ENCODE measurements at regions not wholly inside any gene's neighbourhood (a gene's known extent, or its start where the extent isn't known, plus 50 kb on each side); places are given as distances from the start of the nearest gene placed in this dataset.
"Not testable (repeated sequence)": the region's sequence is repeated elsewhere in the genome, so short reads cannot be mapped to it uniquely, and the experiment has no call there.

- DNase-seq, result no peak
These were observed 304.2 kb downstream of the DNAH5 start for GRCh38 chr5:13640270-13640669.

DNA sequence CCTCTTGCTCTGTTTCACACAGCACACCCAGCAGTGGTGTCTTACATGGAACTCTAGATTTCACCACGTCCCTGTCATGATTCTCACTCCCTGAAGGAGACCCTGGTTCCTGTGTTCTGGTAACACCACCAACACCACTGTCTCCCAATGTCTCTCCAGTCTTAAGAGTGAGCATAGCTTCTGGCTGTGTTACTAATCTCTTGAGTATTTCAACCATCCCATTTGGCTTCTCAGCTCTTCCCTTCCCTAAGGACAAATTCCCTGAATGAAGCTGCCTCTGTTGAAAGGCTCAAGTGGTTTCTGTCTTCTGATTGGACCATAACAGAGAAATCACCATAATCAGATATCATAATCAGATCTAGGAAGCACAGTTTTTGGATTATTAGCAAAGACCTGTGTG lies 311.8 kb downstream of the DNAH5 start:
- DNase-seq, result no peak

GRCh38 chr5:13629218-13629617 lies 315.3 kb downstream of the DNAH5 start:
- no peak for DNase-seq

- DNase-seq, result no peak
These were observed 316.6 kb downstream of the DNAH5 start for GRCh38 chr5:13627673-13628454.

DNA sequence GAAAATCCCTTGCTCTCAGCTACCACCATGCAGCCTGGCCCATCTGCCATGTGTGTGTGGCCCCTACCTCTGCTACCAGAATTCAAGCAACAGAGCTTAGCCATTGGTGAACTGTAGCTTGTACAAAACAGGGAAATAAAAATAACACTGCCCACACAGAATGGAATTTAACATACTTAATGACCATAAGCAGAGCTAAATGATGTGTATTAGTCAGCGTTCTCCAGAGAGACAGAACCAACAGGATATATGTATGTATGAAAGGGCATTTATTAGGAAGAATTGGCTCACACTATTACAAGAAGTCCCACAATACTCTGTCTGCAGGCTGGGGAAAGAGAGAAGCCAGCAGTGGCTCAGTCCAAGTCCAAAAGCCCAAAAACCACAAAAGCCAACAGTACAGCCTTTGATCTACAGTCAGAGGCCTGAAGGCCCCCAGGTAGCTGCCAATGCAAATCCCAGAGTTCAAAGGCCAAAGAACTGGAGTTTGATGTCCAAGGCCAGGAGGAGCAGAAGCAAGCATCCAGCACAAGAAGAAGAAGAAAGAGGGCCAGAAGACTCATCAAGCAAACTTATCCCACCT lies 318.8 kb downstream of the DNAH5 start:
- no peak for DNase-seq

- no peak for DNase-seq
These were observed 320.0 kb downstream of the DNAH5 start for GRCh38 chr5:13624283-13625074.

DNA sequence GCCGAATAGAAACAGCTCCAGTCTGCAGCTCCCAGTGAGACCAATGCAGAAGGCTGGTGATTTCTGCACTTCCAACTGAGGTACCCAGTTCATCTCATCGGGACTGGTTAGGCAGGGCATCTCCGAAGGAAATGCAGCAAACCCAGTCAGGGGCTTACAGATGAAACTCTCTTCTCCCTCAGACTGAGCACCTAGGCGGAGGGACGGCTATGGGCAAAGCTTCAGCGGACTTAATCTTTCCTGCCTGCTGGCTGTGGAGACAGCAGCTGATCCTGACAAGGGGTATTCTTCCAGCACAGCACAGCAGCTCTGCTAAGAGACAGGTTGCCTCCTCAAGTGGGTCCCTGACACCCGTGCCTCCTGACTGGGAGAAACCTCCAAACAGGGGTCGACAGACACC lies 330.9 kb downstream of the DNAH5 start:
- DNase-seq, result no peak

DNA sequence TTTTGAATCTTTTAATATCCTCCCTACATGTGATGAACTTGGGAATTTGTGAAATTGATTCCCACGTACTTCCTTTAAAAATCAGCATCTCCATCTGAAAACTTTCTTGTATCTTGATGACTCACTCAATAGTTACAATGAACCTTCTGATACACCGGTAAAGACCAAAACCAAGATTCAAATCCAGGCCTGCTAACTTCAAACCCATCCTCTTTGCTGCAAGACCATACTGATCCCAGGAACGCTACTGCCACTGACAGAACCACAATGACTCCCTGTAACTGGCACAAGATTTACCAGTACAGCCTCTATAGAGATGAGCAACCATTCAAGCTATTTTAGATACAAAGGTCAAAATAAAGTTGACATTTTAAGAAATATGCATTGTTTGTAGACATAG lies 332.9 kb downstream of the DNAH5 start:
- no peak for DNase-seq

DNA sequence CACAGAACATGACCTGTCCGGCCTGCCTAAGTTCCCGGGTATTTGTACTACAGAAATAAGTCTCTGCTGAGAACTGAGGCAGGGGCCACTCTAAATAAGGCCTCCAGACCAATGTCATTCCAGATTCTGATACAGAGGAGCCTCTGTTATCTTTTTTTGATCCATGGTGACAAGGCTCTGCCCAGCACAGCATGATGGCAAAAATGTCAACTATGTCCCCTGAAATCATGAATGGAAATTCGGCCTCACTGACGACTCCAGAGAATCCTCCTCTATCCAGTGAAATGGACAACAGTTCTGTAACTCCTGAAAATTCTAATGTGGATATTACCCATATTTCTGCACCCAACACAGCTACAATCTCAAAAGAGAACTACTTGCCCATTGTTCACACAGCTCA lies 335.0 kb downstream of the DNAH5 start:
- no peak for DNase-seq

DNA sequence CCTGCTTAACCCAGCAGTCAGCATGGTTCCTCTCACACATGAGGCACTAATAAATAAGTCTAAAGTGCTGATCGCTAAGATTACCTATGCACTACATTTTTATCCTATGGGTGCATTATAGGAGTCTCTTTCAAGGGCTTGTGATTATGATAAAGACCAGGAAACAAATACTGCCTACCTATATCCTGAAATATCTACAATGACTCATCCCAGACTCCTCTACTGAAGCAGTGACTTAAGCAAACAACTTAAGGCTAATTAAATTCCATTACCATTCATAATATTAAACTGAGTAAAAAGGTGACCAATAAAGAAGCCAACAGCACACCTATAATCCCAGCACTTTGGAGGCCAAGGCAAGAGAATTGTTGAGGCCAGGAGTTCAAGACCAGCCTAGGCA lies 338.4 kb downstream of the DNAH5 start:
- no peak for DNase-seq

GRCh38 chr5:13601112-13601511 lies 343.4 kb downstream of the DNAH5 start:
- no peak for DNase-seq

DNA sequence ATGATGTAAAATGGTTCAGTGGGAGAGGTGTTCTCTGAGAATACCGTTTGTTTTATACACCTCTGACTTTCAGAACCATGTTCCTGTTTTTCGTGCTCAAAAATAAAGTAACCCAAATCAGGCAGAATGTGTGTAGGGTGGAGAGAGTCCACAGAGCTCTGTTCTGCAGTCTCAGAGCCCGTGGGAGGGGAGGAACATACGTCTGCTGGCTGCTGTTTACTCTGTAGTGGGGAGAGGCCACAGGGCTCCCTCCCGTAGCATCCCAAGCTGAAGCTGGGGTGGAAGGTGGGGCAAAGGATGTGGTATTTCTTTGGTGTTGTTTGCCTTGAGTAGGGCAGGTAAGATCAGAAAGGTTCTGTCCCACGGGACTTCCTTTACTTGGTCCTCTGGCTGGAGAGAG lies 348.5 kb downstream of the DNAH5 start:
- no peak for DNase-seq

GRCh38 chr5:13591621-13592020 lies 352.9 kb downstream of the DNAH5 start:
- no peak for DNase-seq

GRCh38 chr5:13585324-13585723 lies 359.2 kb downstream of the DNAH5 start:
- no peak for DNase-seq

DNA sequence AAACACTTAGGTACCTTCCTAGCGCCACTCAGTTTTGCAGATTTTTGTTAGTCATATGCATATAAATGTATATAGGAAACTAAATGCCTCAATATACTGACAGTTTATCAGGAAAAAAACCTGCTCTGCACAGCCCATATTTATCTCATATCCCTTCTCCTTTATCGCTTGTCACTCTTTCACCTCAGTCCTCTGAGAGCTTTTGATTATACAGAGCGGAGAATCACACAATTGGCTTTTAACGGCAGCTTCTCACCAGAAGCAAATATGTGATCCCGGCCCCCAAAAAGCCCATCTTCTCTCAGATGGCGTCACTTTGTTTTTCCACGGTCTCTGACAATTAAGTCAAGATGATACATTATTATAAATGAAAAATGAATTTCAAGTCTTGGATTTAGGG lies 362.6 kb downstream of the DNAH5 start:
- DNase-seq, result no peak

GRCh38 chr5:13581132-13581531 lies 363.4 kb downstream of the DNAH5 start:
- DNase-seq, result no peak

DNA sequence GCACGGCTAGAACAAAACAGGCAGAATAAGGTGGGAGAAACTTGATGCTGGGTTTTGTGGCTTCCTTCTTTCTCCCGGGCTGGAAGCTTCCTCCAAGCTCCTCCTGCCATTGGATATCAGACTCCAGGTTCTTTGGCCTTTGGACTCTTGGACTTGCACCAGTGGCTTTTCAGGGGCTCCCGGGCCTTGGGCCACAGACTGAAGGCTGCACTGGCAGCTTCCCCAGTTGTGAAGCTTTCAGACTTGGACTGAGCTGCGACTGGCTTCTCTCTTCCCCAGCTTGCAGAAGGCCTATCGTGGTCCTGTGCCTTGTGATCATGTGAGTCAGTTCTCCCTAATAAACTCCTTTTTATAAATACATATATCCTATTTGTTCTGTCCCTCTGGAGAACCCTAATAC lies 364.4 kb downstream of the DNAH5 start:
- no peak for DNase-seq

GRCh38 chr5:13579091-13579490 lies 365.4 kb downstream of the DNAH5 start:
- DNase-seq, result not testable (repeated sequence)

GRCh38 chr5:13578311-13579039 lies 366.0 kb downstream of the DNAH5 start:
- not testable (repeated sequence) for DNase-seq

DNA sequence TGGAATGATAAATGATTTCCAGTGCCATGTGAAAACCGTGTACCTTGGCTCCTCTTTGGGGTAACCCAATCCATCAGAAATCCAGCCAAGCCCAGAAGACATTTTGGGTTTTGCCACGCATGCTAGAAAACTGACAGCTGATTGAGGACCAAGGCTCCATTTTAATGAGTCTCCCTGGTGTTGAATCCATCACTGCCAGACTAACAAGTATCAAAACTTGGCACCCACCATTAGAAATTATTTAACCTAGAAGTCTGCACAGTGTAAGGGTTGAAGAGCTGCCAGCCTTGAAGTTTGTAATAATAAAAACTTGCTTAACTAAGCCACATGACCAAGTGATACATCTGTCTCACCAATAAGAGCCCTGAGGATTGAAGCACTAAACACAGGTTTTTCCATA lies 369.9 kb downstream of the DNAH5 start:
- DNase-seq, result no peak

- DNase-seq, result no peak
These were observed 372.3 kb downstream of the DNAH5 start for GRCh38 chr5:13572163-13572562.

- no peak for DNase-seq
These were observed 375.3 kb downstream of the DNAH5 start for GRCh38 chr5:13569090-13569715.

- no peak for DNase-seq
These were observed 376.7 kb downstream of the DNAH5 start for GRCh38 chr5:13567819-13568218.

Data from activated CD4-positive, CD25-positive, alpha-beta regulatory T cell (primary cell).